GM10266 (cell line): ENCODE measurements at regions not wholly inside any gene's neighbourhood (a gene's known extent, or its start where the extent isn't known, plus 50 kb on each side); places are given as distances from the start of the nearest gene placed in this dataset.

ENCODE experiments used
- DNase-seq: peaks from one replicate; pipeline ENCODE4 v3.0.0; 2012; ENCODE audit errors: extremely low spot score
- TF ChIP-seq, protein P1 (sequence below): IDR thresholded peaks from 2 replicates; pipeline ENCODE4 v1.5.1; 2012; ENCODE audit warnings: mild to moderate bottlenecking, low read depth; ENCODE audit not compliant: control insufficient read depth, insufficient read depth; ENCODE audit errors: missing control alignments

DNA sequence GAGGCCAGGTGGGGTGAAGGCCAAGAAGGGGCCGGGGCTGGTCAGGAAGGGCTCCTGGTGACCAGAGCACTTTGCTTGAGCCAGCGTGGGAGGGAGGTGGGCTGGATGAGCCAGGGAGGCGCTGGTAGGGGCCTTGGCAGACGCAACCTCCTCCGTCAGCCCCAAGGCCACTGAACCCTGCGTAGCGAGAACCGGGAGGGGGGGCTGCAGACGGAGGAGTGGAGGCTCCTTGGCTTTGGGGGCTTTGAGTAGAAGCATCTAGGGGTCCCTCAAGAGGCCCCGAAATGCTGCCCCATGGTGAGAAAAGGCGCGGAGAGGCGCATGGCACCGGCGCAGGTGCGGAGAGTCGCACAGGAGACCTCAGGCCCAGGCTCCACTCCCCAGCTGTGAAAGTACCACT lies 1888.0 kb upstream of the CDH9 start:
- TF ChIP-seq, protein P1, sequence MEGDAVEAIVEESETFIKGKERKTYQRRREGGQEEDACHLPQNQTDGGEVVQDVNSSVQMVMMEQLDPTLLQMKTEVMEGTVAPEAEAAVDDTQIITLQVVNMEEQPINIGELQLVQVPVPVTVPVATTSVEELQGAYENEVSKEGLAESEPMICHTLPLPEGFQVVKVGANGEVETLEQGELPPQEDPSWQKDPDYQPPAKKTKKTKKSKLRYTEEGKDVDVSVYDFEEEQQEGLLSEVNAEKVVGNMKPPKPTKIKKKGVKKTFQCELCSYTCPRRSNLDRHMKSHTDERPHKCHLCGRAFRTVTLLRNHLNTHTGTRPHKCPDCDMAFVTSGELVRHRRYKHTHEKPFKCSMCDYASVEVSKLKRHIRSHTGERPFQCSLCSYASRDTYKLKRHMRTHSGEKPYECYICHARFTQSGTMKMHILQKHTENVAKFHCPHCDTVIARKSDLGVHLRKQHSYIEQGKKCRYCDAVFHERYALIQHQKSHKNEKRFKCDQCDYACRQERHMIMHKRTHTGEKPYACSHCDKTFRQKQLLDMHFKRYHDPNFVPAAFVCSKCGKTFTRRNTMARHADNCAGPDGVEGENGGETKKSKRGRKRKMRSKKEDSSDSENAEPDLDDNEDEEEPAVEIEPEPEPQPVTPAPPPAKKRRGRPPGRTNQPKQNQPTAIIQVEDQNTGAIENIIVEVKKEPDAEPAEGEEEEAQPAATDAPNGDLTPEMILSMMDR, result no peak
- DNase-seq, result no peak

DNA sequence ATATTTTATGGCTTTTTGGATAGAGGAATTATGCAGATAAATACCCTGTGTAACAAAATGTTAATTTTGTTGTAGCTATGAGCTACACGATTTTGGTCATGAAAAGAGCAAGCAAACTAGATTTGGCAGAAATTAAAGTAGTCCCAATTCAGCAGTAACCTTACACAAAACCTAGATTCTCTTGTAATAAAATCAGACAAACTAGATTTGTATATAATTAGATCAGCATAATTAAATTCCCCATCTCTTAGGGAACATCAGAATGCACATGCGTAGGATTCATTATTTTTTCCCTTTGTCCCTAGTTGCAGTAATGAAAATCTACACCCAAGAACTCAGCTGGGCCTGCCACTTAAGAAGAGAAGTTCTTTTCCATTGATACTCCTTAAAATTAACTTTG lies 1879.2 kb upstream of the CDH9 start:
- DNase-seq, result no peak
- TF ChIP-seq, protein P1, result no peak

DNA sequence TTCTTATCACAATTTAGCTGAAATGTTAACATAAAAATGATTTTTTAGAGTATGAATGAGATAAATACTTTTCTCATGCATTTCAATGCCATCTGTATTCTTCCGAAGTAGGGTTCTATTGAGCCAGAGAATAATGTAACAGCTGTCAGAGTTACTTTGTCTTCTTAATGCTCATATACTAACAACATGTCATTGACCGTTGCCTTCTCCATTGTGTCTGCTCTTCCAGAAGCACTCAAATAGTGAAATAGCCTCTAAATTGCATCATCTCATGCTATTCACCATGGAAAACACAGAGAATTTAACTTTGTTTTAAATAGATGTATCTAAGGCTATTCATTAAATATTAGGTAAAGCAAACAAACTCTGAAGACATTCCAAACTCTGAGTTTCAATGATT lies 1875.9 kb upstream of the CDH9 start:
- no peak for DNase-seq
- TF ChIP-seq, protein P1, result no peak

DNA sequence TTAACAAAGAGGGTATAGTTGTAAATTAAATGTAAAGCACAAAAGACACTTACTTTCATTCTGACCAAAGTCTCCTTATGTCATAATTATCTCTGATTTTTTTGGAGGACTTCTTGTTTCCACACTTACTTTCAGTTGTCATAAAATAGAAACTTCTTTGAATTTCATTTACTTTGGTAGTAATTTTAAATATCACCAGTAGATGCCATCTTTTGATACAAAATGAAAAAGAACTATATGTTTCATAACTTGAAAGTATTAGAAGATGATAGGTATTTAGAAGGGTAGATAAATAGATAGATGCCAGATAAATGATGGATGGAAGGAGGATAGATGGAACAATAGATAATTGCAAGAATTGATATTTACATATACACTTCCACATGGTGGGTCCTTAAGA lies 1865.3 kb upstream of the CDH9 start:
- TF ChIP-seq, protein P1, result no peak

DNA sequence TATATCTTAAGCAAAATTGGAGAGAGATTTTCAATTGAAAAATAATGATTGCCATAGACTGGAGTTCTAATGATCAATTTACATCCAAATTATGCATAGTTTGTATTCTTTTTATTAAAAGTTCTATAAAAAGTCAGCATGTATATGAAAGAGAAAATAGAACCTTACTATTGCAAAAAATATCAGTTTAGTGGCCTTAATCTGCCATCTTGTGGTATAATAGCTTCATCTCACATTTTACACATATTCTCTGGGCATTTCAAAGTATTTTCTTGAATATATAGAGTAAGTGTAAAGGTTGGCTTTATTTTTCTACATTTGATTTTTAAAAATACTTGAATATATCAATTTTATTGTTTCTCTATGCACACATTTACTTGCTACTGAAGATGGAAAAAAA lies 1858.6 kb upstream of the CDH9 start:
- DNase-seq, result no peak

More for the DNA sequence above, 1865.3 kb upstream of the CDH9 start:
- DNase-seq, result no peak

DNA sequence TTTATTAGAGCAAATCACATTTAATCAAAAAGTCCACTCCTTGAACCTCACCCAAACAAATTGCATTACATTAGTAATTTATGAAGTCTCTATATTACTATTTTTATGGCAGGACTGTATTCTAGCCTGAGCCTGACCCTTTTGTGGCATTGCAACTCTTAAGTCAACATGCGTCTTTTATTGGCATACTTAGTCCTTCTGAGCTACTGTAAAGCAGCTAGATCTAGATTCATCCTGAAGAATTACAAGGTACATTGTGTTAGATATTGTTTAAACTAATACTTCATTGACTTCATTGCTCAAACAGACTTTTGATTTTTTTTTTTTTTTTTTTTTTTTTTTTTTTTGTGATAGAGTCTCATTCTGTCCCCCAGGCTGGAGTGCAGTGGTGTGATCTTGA lies 1842.5 kb upstream of the CDH9 start:
- TF ChIP-seq, protein P1, result no peak

More for the DNA sequence above, 1858.6 kb upstream of the CDH9 start:
- TF ChIP-seq, protein P1, result no peak

DNA sequence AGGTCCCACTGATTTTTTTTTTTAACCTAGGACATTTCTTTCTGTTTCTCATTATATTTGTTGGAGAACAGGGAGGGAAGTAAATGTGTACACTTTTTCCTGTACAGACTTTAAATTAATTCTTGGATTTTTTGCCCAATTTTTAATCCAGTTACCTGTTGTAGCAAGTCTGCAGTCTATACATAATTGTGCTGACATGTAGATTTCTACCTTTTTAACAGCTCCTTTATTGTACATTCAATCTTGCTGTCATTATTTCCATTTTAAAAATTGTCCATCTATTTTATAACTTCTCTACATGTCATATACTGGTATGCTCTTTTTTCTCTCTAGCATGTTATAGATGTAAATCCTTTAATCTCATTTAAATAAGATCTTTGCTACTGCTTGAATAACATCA lies 1838.7 kb upstream of the CDH9 start:
- TF ChIP-seq, protein P1, result no peak
- DNase-seq, result no peak

More for the DNA sequence above, 1842.5 kb upstream of the CDH9 start:
- no peak for DNase-seq
